Activated CD8-positive, alpha-beta memory T cell treated with anti-CD3 and anti-CD28 coated beads for 1 hour (primary cell): ENCODE measurements at regions not wholly inside any gene's neighbourhood (a gene's known extent, or its start where the extent isn't known, plus 50 kb on each side); places are given as distances from the start of the nearest gene placed in this dataset.
"Not testable (repeated sequence)": the region's sequence is repeated elsewhere in the genome, so short reads cannot be mapped to it uniquely, and the experiment has no call there.

Source experiments
- DNase-seq, 2 donors: peaks; one replicate each; pipeline ENCODE4 v3.0.0-alpha.2; 2020; ENCODE audit warnings: low read depth in 1 of 2; ENCODE audit errors: extremely low read depth in 1 of 2

DNA sequence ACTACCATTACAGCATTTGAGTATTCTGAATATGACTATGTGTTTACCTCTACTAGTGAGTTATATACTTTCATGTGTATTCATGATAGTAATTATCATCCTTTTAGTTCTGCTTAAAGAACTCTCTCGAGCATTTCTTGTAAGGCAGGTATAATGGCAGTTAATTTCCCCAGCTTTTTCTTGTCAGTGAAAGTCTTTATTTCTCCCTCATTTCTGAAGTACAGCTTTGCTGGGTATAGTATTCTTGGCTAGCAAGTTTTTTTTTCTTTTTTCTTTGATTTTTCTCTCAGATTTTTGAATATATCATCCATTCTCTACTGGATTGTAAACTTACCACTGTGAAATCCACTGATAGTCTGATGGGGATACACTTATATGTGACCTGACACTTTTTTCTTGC is 165.9 kb upstream of the ARHGAP5 start:
- DNase-seq = no peak

DNA sequence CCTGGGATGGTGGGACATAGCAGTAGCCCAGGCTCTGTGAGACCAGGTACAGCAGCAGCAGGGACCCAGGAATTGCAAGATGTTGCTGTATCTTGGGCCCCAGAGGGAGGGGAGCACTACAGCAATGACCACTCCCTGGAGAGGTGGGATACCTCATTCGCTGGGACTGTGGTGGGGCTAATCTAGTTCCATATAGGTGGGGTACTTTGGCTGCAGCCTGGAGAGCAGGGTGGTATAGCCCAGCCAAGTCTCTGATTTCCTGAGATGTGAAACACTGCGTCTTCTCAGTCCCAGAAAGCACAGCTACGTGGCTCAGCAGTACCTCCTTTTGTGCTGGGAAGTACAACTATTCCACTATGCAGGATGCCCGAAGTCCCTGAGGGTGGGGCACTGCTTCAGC is 163.7 kb upstream of the ARHGAP5 start:
- no peak for DNase-seq

DNA sequence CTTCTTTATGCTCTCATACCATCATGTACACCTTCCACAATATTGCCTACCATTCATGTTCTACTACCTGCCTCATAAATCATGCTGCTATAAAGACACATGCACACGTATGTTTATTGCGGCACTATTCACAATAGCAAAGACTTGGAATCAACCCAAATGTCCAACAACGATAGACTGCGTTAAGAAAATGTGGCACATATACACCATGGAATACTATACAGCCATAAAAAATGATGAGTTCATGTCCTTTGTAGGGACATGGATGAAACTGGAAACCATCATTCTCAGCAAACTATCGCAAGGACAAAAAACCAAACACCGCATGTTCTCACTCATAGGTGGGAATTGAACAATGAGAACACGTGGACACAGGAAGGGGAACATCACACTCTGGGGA is 158.8 kb upstream of the ARHGAP5 start:
- not testable (repeated sequence) for DNase-seq

DNA sequence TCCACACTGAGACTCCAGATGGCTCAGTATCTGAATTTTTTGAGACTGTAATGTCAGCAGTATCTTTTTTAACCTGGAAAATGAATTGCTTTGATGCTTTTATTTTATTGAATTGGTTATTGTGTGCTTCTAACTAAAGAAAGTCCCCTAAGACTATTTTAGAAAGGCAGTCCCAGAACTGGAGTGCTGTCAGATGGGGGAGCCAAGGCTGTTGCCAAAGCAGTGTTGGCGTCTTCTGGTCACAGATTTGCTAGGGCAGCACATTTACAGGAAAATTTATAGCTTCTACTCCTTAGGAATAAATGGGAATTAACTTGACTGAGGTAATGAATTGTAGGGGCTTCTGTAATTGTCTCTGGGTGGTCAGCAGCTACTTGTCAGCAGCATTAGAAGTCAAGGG is 157.1 kb upstream of the ARHGAP5 start:
- no peak for DNase-seq

DNA sequence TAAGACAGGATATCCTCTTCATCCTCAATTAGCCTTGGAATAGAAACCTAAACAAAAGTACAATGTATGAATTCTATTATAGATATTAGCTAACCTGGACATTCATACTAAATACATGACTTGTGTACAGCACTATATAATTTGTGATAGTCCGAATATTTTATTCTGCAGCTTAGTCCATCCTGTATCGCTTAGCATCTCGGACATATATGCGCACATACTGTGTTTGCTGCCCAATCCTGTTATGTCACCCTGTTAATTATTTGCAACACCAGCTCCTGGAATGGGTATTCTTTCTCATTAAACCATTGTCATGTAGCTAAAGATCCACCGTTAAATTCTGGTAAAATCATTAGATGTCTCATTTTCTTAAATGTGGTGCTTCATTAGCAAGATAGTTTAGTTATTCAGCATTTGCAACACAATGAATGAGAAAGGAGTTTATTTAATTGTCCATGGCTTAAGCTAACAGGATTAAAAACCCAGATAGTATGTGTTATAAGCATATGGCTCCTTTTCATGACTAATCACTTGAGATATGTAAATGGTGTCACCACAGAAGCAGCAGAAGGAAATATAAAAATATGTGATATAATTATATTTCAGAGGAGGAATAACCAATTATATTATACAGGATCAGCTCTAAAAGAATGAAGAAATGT is 156.0 kb upstream of the ARHGAP5 start:
- DNase-seq = no peak

DNA sequence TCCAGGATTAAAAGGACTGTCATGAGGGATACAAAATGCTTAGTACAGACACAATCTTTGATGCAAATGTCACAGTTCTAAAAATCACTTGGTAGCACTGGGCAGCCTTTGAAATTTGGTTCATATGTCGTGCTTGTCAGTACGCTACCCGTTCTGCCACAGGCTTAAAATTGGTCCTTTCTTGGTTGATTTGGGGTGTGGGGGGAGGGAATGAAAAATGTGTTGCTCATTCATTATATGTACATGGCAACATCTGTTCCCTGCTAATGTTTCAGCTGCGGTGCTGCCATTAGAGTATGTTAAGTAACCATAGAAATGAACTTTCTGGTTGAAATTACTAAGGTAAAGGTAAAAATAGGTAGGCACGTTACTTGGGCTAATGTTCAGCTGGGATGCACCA is 155.4 kb upstream of the ARHGAP5 start:
- no peak for DNase-seq

DNA sequence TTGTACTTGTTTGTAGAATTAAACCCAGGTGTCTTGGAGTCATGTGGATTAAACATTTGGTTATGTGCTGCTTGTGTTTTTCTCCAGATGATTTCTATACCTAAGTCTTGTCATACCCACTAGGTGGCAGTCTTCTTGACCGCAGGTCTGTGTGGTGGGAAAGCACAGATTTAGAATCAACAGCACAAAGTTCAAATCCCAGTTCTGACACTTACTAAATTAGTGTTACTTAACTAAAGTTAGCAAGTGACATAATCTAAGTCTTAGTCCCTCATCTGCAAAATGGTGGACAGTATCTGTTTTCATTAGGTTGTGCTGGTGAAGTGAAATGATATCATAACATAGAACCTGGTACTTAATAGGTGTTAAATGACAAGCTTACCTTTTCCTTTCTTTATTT is 151.0 kb upstream of the ARHGAP5 start:
- no peak for DNase-seq

DNA sequence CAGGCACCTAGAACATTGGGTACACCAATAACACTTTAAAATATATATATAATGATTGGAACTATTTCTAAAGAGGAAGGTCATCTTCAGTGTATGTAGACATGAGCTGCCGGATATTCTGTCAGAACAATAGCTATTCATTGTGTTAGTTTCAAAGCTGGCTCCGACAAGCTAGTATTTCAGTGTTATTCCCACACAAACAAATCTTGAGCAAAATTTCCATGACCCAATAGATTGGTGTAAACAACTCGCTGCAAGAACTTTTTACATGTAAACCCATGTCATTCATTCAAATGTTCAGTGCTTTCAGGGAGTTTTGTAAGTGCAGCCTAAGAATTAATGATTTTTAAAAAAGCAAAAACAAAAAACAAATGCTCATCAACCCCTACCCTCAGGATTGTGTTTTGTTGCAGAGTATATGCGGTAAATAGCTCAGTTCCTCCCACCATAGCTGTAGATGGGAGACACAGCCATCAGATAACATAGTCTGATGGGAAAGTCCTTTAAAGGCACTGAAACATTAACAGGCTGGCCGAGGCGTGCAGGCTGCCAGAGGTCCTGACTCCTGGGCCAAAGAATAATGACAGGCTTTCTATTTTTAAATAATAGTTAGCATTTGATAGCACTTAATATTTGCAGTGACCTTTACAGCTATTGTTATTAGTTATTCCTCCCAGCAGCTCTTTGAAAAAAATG is 150.3 kb upstream of the ARHGAP5 start:
- no peak for DNase-seq

DNA sequence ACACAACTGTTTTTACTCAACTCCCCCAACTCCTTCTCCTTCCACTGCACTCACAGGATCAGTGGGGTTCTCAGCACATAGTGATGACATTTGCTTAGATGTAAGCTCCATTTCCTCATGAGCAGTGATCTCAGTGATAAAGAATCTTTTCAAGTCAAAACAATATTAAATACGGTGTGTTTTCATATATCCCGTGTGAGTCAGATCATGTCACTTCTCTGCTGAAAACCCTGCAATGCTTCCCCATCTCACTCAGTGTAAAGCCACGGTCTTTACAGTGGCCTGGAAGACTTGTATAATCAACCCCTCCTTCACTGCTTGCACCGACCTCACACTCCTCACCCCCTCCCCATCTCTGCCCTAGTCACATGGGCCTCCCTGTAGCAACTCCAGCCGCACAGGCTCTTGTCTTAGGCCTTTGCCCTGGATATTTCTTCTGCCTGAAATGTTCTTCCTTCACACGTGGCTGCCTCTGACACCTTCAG is 149.7 kb upstream of the ARHGAP5 start:
- no peak for DNase-seq

DNA sequence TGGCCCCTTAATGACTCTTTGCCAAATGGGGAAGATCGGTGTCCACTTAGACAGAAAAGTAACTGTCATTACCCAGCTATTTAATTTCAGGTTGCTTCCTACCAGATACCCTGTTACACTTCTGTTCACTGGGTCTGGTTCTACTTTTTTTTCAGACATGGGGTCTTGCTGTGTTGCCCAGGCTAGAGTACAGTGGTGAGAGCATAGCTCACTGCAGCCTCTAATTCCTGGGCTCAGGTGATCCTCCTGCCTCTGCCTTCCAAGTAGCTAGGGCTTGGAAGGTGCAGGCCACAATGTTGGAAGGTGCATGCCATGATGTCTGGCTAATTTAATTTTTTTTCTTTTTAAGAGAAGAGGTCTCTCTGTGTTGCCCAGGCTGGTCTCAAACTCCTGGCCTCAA is 147.0 kb upstream of the ARHGAP5 start:
- DNase-seq = no peak

DNA sequence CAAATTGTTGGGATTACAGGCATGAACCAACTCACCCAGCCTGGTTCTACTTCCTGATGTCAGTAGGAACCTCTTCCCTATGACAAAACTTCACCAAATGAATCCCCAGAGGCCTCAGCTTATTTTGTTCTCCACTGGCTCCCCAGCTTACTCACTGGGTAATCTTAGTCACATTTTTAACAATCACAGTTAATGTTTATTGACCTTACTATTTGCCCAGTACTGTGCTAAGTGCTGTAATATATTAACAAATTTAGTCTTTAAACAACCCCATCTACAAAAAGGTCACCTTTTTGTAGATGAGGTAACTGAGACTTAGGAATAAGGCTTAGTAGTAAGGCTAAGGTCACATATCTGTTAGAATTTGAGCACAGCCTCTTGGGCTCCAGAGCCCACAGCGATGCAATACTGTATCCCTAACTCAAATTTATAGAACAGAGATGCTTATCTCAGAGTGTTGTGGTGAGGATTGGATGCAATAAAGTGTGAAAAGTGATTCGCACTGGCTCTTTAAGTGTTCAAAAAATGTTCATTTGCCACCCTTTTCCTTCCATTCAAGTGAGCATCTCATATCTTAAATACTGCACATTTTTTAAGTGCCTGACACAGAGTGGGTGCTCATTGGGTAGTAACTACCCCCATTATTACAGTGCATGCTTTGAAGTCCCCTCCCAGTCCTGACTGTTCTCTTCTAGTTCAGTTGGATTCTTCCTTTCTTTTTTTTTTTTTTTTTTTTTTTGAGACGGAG is 146.4 kb upstream of the ARHGAP5 start:
- no peak for DNase-seq

DNA sequence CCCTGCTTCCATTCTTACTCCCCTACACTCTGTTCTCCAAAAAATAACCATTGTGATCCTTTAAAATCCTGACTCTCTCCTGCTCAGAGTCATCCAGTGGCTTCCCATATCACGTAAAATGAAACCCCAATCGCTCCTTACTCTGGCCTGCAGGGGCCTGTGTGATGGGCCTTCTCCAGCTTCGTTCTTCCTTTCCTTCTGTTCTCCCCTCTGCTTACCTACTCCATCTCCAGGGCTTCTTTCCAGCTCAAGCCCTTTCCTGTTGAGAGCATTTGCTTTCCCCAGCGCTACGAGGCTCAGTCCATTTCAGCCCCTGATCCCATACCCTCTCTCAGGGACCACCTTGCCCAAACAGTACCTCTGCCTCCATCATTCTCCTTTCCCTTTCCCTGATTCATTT is 144.4 kb upstream of the ARHGAP5 start:
- DNase-seq = no peak

DNA sequence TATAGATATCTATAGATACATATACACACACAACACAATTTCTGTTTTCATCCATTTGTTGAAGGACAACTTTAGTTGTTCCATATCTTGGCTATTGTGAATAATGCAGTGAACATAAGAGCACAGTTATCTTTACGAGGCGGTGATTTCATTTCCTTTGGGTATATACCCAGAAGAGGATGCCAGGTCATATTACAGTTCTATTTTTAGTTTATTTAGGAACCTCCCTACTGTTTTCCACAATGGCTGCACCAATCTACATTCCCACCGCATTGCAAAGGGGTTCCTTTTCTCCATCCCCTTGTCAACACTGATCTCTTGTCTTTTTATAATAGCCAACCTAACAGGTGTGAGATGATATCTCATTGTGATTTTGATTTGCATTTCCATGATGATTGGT is 143.4 kb upstream of the ARHGAP5 start:
- no peak for DNase-seq

DNA sequence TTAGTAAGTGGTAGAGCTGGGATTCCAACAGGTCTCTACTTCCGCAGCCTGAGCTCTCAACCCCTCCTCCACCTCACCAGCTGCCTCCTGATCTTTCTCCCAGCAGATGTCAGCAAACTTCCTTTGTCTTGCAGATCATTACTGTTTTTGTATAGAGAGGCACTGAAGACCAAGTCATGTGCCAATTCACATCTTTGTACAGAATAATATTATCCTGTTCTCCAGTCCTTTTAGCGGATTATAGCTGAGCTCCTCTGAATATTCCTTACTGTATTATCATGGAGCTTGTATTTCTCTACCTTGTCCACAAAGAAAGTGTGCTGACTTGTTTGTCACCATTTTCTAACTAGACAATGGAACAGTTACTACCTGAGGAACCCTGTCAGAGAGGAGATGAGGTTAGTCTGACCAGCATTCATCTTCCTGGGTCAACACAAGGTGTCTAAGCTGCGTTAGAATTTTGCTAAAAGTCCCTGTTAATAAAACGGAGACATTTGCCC is 142.3 kb upstream of the ARHGAP5 start:
- no peak for DNase-seq

DNA sequence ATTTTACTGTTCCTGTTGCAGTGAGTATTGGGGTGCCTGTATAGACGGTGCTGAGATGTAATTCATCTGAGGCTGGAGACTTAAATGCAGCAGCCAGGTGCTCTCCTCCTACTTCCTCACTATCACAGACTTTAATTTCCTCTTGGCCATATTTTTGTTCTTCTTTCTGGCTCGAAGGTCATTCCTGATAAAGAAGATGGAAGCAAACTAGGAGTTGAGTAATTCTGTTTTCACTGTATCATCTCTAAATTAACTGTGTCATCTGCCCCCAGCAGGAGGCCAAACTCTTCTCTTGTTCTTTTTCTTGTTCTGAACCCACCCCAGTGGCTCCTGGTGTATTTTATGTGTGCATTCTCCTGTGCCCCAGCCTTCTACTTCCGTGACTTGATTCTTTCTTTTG is 141.7 kb upstream of the ARHGAP5 start:
- no peak for DNase-seq

DNA sequence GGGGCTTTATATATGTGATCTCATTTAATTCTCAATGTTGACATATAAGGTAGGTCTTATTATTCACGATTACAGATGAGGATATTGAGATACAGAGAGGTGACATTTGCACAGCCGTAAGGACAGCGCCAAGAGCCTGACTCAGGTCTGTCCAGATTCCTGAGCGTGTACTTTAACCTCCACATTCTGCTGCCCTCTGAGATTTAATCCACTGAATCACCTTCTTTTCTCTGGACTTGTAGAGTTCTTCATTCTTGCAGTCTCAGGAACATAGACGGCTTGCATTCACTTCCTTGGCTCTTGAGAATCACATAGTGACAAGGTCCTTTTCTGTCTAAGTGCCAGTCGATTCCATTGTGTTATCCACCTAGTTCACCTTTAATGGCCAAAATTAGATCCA is 141.0 kb upstream of the ARHGAP5 start:
- no peak for DNase-seq

DNA sequence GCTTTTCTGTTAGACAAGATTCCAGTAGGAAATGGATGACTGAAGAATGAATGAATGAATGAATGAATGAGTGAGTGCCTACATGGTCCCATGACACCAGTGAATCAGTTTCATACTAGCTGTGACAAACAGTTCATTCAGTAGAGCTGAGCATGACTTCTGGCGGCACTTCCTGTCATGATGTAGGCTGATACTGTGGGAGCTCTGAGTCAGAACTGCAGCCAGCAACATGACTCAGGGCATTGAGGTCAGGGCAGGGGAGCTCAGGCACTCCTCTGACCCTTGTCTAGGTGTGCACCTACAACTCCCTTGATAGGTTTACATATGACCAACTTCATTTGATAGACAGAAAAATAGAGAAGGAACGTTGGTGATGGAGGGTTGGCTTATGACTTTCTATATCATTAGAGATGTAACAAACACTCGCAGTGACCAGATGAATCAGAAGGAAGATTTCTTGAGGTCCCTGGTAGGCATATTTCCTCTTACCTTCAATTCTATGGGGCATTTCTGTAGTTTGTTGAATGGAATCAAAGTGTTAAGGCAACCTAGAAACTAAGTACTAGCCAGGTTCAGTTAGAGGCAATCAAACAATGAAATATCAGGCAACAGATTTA is 139.3 kb upstream of the ARHGAP5 start:
- peak in 1 of 2 donors; percentile 21 for DNase-seq

DNA sequence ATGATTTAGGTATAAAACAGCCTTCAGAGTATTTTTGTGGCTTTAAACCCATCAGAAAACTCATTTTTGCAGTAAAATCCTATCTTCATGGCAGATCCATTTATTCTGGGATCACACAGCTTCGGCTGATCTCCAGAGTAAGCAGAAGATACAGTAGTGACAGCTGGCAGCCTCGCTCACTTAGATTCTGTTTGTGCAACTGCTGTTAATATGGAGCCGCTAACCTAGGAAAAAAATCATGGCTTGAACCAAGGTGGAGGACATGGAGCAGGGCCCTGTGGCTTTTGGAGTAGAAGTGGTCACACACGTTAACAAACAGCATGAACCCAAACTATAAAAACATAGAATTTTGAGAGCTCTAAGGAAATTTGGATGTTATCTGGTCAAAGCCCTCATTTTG is 137.2 kb upstream of the ARHGAP5 start:
- no peak for DNase-seq

DNA sequence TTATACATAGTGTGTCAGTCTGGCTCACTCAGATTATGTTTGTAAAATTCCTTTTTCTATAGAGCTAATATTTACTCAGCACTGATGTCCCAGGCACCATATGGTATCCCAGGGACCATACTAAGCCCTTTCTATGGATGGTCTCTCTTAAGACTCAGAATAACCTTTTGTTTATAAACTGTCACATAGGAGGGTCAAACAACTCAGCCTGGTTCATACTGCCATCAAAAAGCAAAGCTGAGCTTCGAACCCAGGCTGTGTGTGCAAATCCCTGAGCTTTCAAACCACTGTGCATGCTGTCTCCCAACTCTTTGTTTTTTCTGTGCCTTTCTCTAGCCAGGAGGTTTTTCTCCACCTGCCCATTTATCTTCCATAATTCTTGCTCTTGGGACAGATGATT is 135.6 kb upstream of the ARHGAP5 start:
- no peak for DNase-seq

DNA sequence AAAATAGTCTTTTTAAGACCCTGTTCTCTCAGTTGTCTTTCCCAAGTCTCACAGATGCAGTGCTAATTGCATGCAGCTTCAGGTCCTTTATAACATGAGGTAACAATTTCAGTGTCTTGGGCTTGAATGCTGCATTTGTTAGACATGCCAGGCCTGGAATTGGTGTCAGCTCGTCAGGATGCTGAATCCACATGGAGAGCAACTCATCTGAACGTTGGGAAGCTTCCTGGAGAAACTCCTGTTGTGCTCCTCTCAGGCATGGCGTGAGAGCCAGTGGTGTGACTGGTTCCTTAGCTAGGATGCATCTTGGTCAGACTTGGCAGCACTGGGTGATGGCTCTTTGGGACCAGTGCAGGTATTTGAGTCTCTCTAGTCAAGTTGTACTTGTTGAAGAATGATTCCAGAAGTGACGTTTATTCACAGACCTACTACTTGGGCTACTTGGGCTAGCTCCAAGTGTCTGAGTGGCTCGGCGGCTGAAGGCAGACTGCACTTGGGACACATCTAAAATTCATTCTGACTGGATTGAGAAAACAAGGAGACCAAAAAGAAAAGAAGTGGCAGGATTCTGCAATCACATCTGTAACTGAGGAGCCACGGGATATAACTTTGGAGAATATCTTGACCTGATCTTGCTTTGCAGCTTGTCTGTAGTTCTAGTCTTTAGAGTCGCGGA is 134.8 kb upstream of the ARHGAP5 start:
- no peak for DNase-seq
